ENCODE measurements at regions not wholly inside any gene's neighbourhood (a gene's known extent, or its start where the extent isn't known, plus 50 kb on each side); places are given as distances from the start of the nearest gene placed in this dataset.

DNA sequence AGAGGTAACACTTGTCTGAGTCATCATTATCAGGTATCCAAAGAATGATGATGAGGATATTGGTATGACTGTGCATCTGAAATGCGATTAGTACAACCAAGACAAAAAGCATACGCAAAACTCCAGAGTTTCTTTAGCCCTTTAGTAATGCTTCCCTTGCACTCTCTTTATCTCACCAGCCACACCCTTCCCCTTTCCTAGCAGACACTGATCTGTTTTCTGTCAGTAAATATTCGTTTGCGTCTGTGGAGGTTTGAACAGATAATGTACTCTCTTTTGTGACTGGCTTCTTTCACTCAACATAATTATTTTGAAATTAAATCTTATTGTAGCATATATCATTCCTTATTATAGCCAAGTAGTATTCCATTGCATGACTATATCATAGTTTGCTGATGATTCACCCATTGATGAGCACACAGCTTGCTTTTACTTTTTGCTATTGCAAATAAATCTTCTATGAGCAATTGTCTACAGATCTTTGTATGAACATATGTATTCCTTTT, 775.7 kb downstream of the SLC6A15 start:
- TF ChIP-seq CTBP1 (IDR thresholded peaks at IDR 0.05; ENCODE audit: borderline replicate concordance) (no peak), BHLHE40 (IDR thresholded peaks at IDR 0.05; ENCODE audit: borderline replicate concordance) (no peak), LEF1 (IDR thresholded peaks at IDR 0.05; ENCODE audit: borderline replicate concordance) (no peak), FOXM1 (IDR thresholded peaks at IDR 0.05; ENCODE audit: borderline replicate concordance) (no peak), ELF4 (IDR thresholded peaks at IDR 0.05) (no peak), NFRKB (IDR thresholded peaks at IDR 0.05) (no peak), FOXK2 (IDR thresholded peaks at IDR 0.05) (no peak), ZNF384 (IDR thresholded peaks at IDR 0.05) (no peak), FOXA1 (IDR thresholded peaks at IDR 0.05) (no peak), SP1 (IDR thresholded peaks at IDR 0.05) (no peak), HDGF (IDR thresholded peaks at IDR 0.05; ENCODE audit: borderline replicate concordance) (no peak), SUZ12 (IDR thresholded peaks at IDR 0.05) (no peak), ARNT (IDR thresholded peaks at IDR 0.05) (no peak)
- TF ChIP-seq, protein P1, sequence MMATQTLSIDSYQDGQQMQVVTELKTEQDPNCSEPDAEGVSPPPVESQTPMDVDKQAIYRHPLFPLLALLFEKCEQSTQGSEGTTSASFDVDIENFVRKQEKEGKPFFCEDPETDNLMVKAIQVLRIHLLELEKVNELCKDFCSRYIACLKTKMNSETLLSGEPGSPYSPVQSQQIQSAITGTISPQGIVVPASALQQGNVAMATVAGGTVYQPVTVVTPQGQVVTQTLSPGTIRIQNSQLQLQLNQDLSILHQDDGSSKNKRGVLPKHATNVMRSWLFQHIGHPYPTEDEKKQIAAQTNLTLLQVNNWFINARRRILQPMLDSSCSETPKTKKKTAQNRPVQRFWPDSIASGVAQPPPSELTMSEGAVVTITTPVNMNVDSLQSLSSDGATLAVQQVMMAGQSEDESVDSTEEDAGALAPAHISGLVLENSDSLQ (IDR thresholded peaks at IDR 0.05) = no peak
